ENCODE measurements at regions not wholly inside any gene's neighbourhood (a gene's known extent, or its start where the extent isn't known, plus 50 kb on each side); places are given as distances from the start of the nearest gene placed in this dataset.
"Not testable (repeated sequence)": the region's sequence is repeated elsewhere in the genome, so short reads cannot be mapped to it uniquely, and the experiment has no call there.

DNA sequence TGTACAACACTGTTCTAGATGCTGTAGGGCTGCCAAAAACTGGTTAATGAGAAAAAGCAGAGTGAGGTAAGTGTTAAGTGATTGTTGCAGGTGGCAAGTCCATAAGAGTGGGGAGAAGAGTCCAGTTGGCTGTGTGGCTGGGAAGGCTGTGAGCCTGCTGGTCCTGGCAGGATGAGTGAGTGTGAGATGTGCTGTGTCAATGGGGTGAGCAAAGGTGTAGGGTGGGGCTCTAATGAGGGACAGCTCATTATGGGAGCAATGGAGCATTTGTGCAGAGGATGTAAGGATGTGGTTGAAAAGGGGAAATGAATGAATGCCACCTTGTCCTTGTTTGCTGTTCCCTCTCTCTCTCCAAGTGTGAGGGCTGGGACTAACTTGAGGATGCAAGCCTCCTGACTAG is 145.3 kb upstream of the ROPN1 start:
- no peak for DNase-seq (ENCODE audit: low read depth in 2 of 2)

DNA sequence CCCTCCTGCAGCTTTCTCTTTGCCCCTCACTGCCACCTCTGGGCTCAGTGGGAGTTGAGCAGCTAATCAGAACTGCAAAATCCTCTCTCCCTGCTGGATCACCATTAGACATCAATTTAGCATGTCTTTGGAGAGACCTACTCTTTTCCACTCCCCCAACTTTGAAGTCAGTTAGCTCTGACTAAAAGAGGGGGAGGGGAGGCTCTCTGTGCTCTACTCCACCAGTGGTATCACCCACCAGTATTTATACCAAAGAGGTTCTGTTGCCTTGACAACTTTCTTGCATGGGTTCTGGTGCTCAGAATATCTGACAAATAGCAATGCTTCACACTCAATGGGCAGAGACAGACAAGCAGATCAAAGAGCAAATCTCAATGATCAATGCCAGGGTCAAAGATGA is 146.2 kb upstream of the ROPN1 start:
- no peak for DNase-seq (ENCODE audit: low read depth in 2 of 2)

GRCh38 chr3:124140746-124141145 is 148.8 kb upstream of the ROPN1 start:
- no peak for DNase-seq (ENCODE audit: low read depth in 2 of 2)

DNA sequence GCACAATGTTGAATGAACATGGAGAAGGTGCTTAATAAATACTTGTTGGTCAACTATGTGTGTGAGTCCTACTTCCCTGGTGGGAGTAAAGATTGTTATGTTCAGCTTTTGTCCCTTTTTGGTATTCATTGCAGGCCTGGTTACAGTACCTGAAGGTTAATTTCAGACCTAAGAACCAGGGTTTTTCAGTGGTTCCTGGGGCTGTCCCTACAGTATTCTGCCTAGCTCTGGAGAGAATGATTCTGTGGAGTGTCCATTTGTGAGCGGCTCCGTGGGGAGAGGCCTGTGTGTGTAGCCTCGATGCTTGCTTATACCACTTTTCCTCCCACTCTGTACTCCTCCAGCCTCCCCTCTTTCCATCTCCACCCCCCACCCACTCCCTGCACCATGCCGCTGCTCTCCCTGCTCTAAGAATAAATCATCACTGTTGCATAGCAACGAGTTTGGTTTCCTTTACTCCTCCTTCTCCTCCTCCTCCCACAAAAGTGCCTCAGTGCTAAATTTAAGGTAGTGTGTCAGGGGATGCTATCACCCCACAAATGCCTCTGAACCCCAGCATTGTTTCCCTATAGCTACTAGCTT is 150.6 kb upstream of the ROPN1 start:
- no peak for DNase-seq (ENCODE audit: low read depth in 2 of 2)

- no peak for DNase-seq (ENCODE audit: low read depth in 2 of 2)
Observed at GRCh38 chr3:124143047-124143446, 151.1 kb upstream of the ROPN1 start.

DNA sequence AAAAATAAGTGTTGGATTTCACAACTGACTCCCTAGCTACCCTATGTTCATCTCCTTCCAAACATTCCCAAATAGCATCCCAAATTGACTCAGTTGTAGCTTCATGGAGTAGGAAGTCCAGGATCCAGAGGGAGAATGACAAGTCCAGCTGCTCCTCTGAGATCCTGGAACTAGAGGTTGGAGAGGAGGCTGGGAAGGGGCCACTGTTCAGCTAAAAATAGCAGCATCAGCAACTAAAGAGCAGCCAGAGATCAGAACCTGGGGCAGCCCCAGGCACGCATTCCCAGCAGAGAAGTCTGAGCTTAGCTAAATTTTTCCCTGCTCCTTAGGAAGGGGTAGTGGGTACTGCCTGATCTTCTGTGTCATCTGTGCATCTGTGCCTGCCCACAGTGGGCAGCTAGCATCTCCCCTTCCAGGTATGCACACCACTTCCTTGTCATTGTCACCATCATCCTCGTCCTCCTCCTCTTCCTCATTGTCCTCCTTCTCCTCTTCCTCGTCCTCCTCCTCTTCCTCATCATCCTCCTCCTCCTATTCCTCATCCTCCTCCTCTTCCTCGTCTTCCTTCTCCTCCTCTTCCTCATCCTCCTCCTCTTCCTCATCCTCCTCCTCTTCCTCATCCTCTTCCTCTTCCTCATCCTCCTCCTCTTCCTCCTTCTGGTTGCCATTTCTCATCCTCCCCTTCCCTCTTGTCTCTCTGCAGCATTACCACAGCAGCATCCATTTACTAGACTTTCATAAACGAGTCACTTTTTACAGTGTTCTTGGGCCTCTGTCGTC is 152.3 kb upstream of the ROPN1 start:
- DNase-seq (ENCODE audit: low read depth in 2 of 2): no peak

DNA sequence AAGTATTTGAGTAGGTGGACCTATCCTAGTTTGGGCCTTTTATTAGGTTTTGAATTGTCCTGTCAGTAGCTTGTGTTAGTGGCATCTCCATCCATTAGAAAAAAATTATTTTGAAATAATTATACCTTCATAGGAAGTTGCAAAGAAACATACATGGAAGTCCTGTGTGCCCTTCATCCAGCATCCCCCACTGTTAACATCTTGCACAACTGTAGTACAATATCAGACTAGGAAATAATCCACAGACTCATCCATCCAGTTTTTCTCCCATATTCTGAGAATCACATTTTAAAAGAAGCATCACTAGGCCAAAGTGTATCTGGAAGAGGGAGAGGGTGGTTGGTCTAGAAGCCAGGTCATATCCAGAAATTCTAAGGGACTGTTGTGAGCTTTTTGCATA is 155.5 kb upstream of the ROPN1 start:
- no peak for DNase-seq (ENCODE audit: low read depth in 2 of 2)

DNA sequence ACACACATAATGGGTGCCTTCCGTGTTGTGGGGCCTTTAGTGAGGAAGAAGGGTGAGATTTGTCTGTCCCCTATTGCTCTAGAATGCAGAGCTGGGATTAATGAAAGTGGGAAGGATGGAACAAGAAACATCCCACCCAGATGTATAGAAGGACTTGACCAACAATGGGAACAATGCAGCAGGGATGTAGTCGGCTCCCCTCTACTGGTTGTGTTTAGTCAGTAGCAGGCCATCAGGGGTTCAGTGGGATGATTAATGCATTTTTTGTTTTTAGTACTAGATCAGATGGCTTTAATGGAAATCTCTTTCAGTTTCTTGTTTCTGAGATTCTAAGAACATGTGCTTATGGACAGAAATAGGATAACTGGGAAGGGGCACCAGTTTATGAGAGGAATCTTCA is 156.0 kb upstream of the ROPN1 start:
- DNase-seq (ENCODE audit: low read depth in 2 of 2): no peak

GRCh38 chr3:124149081-124149480 is 157.2 kb upstream of the ROPN1 start:
- no peak for DNase-seq (ENCODE audit: low read depth in 2 of 2)

DNA sequence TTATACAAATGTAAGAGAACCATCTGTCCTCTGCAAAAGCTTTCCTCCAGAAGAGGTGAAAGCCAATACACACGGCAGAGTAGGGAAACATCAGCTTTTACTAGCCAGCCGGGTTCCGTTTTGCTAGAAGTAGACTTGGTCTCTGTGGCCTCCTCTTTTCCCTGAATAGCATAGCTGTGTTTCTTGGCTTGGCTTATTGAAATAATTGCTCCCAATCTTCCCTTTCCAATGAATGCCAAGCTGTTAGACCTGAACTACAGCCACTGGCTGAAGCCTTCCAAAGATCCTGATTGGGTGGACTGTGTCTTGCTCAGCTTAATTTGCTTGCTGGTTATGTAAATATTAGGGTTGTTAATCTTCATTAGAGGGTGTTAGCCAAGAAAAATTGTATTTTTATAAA is 157.8 kb upstream of the ROPN1 start:
- no peak for DNase-seq (ENCODE audit: low read depth in 2 of 2)

GRCh38 chr3:124152891-124153290 is 161.0 kb upstream of the ROPN1 start:
- DNase-seq (ENCODE audit: low read depth in 2 of 2): not testable (repeated sequence)

DNA sequence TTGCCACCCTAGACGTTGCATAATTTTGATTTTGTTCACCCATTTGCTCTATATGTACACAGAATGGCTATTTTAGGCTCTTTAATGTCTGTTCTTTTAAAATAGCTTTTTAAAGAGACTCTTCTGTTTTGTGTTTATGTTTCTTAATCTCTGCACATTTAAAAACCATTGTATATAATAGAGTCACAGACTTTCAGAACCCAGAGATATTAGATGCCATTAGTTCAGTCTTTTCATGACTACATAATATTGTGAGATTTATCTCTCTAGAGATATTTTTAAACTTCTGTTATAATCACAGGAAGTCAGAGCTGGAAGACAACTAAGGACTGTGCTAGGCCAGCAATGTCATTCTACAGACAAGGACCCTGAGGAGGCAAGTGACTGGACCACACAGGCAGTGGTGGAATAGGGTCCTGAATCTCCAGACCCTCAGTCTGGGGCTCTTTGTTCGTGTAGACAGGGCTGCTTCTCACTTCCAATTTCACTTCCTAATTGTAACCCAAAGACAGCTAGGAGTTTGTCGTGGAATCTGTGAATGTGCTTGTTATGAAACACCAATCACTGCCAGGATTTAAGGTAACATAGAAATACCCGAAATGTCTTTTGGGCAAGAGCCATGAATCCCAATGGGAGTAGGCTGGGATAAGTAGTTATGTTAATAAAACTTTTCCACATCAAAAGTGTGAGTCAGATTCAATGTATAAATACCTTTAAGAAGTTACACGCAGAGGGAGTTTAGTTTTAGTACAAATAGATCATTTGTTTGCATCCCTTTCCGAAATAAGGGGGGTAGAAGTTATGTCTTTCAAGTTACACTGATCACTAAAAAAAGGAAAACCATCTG is 165.2 kb upstream of the ROPN1 start:
- no peak for DNase-seq (ENCODE audit: low read depth in 2 of 2)

- DNase-seq (ENCODE audit: low read depth in 2 of 2): no peak
Observed at GRCh38 chr3:124157748-124158147, 165.8 kb upstream of the ROPN1 start.

DNA sequence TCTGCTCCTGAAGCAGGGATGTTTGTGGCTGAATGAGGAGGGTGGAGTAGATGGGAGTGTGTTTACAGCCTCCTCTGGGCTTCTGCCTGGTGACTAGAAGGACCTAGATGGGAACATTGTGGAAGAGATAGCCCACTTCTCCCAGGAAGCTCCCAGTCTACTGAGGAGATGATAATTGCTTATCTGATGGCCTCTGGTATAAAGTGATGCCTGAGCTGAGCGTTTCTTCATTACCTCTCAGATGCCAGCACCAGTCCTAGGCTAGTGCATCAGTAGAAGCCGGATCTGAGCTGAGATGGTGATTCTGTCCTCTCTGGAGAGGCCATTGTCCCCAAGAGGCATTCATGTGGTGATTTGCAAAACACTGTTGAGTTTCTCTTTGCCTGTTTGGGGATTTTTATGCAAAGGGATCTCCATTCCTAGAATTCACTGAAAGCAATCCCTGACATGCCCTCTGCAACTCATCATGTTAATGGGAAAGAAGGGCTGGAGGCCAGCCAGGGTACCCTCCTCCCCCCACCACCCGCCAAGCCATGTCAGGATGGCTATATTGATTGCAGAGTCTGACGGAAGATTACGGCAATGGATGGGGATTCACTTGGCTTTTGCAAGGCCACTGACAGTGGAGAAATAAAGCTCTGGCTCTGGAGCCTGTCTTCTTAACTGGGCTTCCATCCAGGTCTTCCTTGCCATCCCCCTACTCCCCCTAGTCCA is 166.4 kb upstream of the ROPN1 start:
- no peak for DNase-seq (ENCODE audit: low read depth in 2 of 2)

DNA sequence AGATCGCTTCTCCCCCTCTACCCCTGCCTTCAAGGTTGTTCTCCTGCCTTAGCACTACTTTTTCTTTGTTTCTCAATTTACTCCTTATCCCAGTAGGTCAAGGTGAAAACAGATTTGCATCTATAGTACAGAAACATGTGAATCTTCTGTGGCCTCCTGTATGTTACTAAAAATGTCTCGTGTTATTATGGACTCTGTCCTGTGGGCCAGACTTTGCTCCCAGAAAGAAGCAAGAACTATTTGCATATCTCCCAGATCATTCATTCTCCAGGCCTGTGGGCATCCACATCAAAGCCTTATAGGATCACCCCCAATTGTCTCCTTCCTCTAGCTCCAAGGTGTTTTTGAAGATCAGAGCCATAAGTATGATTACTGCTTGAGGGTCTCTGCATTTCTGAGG is 169.5 kb upstream of the ROPN1 start:
- no peak for DNase-seq (ENCODE audit: low read depth in 2 of 2)

GRCh38 chr3:124163689-124164088 is 171.8 kb upstream of the ROPN1 start:
- DNase-seq (ENCODE audit: low read depth in 2 of 2): no peak

GRCh38 chr3:124168271-124168670 is 176.3 kb upstream of the ROPN1 start:
- DNase-seq (ENCODE audit: low read depth in 2 of 2): no peak

- DNase-seq (ENCODE audit: low read depth in 2 of 2): no peak
Observed at GRCh38 chr3:124172283-124172682, 180.4 kb upstream of the ROPN1 start.

- DNase-seq (ENCODE audit: low read depth in 2 of 2): no peak
Observed at GRCh38 chr3:124172816-124173215, 180.9 kb upstream of the ROPN1 start.

GRCh38 chr3:124174476-124174875 is 182.6 kb upstream of the ROPN1 start:
- DNase-seq (ENCODE audit: low read depth in 2 of 2): no peak

- DNase-seq (ENCODE audit: low read depth in 2 of 2): no peak
Observed at GRCh38 chr3:124174910-124175874, 183.3 kb upstream of the ROPN1 start.

All from stimulated activated CD8-positive, alpha-beta memory T cell treated with anti-CD3 and anti-CD28 coated beads, Interleukin-7, amount 100 ng/mL, for 4 hours (primary cell).